OCI-LY7 (cell line): ENCODE measurements at regions not wholly inside any gene's neighbourhood (a gene's known extent, or its start where the extent isn't known, plus 50 kb on each side); places are given as distances from the start of the nearest gene placed in this dataset. TPM values are rescaled to one million over a fixed set of nuclear protein-coding genes. Genes with fewer than 3 reads are reported as not detected.

Experiments
- BruUV-seq: library from RNA; stranded (reverse); fragments of 400-500 nt; replicated peaks from 2 replicates; lab custom pipeline; 2021; lab: Mats Ljungman, UMichigan
- CTCF ChIA-PET: fragments of 300-600 bp; sonication (Branson Sonifier 250); formaldehyde crosslinking; loops from one replicate; lab custom pipeline; 2022; ENCODE audit warnings: antibody characterized with exemption; ENCODE audit not compliant: unreplicated experiment; lab: Charles Lee
- POLR2A ChIA-PET: fragments of 300-600 bp; sonication (Branson Sonifier 250); formaldehyde crosslinking; loops from one replicate; lab custom pipeline; 2022; ENCODE audit warnings: antibody characterized with exemption; lab: Charles Lee
- DNase-seq: peaks from one replicate; pipeline ENCODE4 v3.0.0-alpha.2; 2015; ENCODE audit warnings: low spot score
- H2AFZ ChIP-seq: fragments of 200-600 bp; sonication (generic), shearing (Covaris generic); 2 replicates; pipeline ENCODE4 v1.6.1; 2014; ENCODE audit warnings: mild to moderate bottlenecking, antibody characterized with exemption, low read length, moderate library complexity
- H3K27ac ChIP-seq: fragments of 200-600 bp; sonication (generic); 2 replicates; pipeline ENCODE4 v1.5.1; 2014; ENCODE audit warnings: mixed run types, low read depth, mild to moderate bottlenecking, moderate library complexity, low read length, inconsistent platforms; ENCODE audit not compliant: poor library complexity, severe bottlenecking
- H3K36me3 ChIP-seq: fragments of 200-600 bp; sonication (generic); 2 replicates; pipeline ENCODE4 v1.6.1; 2014; ENCODE audit warnings: mild to moderate bottlenecking, antibody characterized with exemption, low read length, moderate library complexity, mixed read lengths; ENCODE audit not compliant: insufficient read depth
- H3K4me1 ChIP-seq: fragments of 200-600 bp; sonication (generic); 2 replicates; pipeline ENCODE4 v1.5.1; 2014; ENCODE audit warnings: mild to moderate bottlenecking, low read length; ENCODE audit not compliant: insufficient read depth, poor library complexity, severe bottlenecking
- H3K4me2 ChIP-seq: fragments of 200-600 bp; sonication (generic); 2 replicates; pipeline ENCODE4 v1.6.1; 2014; ENCODE audit warnings: mild to moderate bottlenecking, low read length
- H3K4me3 ChIP-seq: fragments of 200-600 bp; sonication (generic); 2 replicates; pipeline ENCODE4 v1.5.1; 2014; ENCODE audit warnings: mild to moderate bottlenecking, low read depth, low read length; ENCODE audit not compliant: poor library complexity, severe bottlenecking
- H3K79me2 ChIP-seq: fragments of 200-600 bp; sonication (generic); 2 replicates; pipeline ENCODE4 v1.6.1; 2016; ENCODE audit warnings: low read depth, mild to moderate bottlenecking, low read length, moderate library complexity, mixed read lengths; ENCODE audit not compliant: insufficient read depth
- H3K9me2 ChIP-seq: fragments of 200-600 bp; sonication (generic); 2 replicates; pipeline ENCODE4 v1.6.1; 2016; ENCODE audit warnings: mild to moderate bottlenecking, low read length, mixed read lengths; ENCODE audit not compliant: insufficient read depth
- H3K9me3 ChIP-seq: fragments of 200-600 bp; sonication (generic); 2 replicates; pipeline ENCODE4 v1.6.1; 2014; ENCODE audit warnings: mild to moderate bottlenecking, mixed run types, low read length, mixed read lengths
- H4K20me1 ChIP-seq: fragments of 200-600 bp; sonication (generic); 2 replicates; pipeline ENCODE4 v1.6.1; 2014; ENCODE audit warnings: mild to moderate bottlenecking, antibody characterized with exemption, low read length, moderate library complexity, mixed read lengths; ENCODE audit not compliant: insufficient read depth
- EZH2phosphoT487 ChIP-seq: fragments of 200-600 bp; sonication (generic); IDR thresholded peaks from 2 replicates; pipeline ENCODE4 v1.6.1; 2018; ENCODE audit warnings: low read depth, borderline replicate concordance, mild to moderate bottlenecking, mixed run types, antibody characterized with exemption, low read length, moderate library complexity, mixed read lengths
- intact Hi-C: fragments of 100-400 bp; cut with micrococcal nuclease; formaldehyde crosslinking; loops from one replicate; pipeline ENCODE4 v1.10.0; 2022; ENCODE audit not compliant: unreplicated experiment
- microRNA-seq: library from miRNA; unstranded; fragments of <30 nt; microRNA quantifications from one replicate; pipeline ENCODE4 v1.2.0, GENCODE V29; 2022; ENCODE audit warnings: borderline replicate concordance
- small RNA-seq: library from RNA; depleted of rRNA; stranded (forward); fragments of <200 nt; gene quantifications from one replicate; pipeline ENCODE3, GENCODE V24; 2014
- TF ChIP-seq, protein P1 (sequence below): fragments of 200-600 bp; sonication (generic); conservative IDR thresholded peaks from 2 replicates; pipeline ENCODE4 v1.5.1; 2014; ENCODE audit warnings: mild to moderate bottlenecking, antibody characterized with exemption, low read length, moderate library complexity, mixed read lengths

- BruUV-seq: no TSS peak
- Histone ChIP-seq H4K20me1 (no peaks in the 10 kb centered on the region), H3K36me3 (no peaks in the 10 kb centered on the region), H3K79me2 (no peaks in the 10 kb centered on the region), H3K9me2 (no peaks in the 10 kb centered on the region), H3K9me3 (no peaks in the 10 kb centered on the region), H3K4me1 (no peaks in the 10 kb centered on the region), H3K27ac (no peak overlapping the region), H3K4me2 (no peak overlapping the region), H3K4me3 (no peak overlapping the region), H2AFZ (no peak overlapping the region)
- ChIA-PET CTCF (no interaction called here), POLR2A (no interaction called here)
- intact Hi-C loops: no loop called here
- no peak for DNase-seq
- no peak for TF ChIP-seq EZH2phosphoT487
- TF ChIP-seq, protein P1, sequence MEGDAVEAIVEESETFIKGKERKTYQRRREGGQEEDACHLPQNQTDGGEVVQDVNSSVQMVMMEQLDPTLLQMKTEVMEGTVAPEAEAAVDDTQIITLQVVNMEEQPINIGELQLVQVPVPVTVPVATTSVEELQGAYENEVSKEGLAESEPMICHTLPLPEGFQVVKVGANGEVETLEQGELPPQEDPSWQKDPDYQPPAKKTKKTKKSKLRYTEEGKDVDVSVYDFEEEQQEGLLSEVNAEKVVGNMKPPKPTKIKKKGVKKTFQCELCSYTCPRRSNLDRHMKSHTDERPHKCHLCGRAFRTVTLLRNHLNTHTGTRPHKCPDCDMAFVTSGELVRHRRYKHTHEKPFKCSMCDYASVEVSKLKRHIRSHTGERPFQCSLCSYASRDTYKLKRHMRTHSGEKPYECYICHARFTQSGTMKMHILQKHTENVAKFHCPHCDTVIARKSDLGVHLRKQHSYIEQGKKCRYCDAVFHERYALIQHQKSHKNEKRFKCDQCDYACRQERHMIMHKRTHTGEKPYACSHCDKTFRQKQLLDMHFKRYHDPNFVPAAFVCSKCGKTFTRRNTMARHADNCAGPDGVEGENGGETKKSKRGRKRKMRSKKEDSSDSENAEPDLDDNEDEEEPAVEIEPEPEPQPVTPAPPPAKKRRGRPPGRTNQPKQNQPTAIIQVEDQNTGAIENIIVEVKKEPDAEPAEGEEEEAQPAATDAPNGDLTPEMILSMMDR: no peak
Observed at GRCh38 chr3:16124636-16125035, 49.8 kb upstream of the GALNT15 start.

Small RNAs in the stretch of these regions (microRNA-seq; reads per million reads assigned to microRNA genes)
- gene MIR563: not detected

Small RNAs in the stretch of these regions (small RNA-seq; reads per million reads assigned to genes)
- gene MIR563: not detected
